NCI-H1417 treated with DMSO at 0.1 percent for 48 hours (cell line): ENCODE measurements at regions not wholly inside any gene's neighbourhood (a gene's known extent, or its start where the extent isn't known, plus 50 kb on each side); places are given as distances from the start of the nearest gene placed in this dataset.
"Not testable (repeated sequence)": the region's sequence is repeated elsewhere in the genome, so short reads cannot be mapped to it uniquely, and the experiment has no call there.

Experiments used
- DNase-seq: peaks from one replicate; lab custom pipeline; 2025; lab: John Stamatoyannopoulos, UW

DNA sequence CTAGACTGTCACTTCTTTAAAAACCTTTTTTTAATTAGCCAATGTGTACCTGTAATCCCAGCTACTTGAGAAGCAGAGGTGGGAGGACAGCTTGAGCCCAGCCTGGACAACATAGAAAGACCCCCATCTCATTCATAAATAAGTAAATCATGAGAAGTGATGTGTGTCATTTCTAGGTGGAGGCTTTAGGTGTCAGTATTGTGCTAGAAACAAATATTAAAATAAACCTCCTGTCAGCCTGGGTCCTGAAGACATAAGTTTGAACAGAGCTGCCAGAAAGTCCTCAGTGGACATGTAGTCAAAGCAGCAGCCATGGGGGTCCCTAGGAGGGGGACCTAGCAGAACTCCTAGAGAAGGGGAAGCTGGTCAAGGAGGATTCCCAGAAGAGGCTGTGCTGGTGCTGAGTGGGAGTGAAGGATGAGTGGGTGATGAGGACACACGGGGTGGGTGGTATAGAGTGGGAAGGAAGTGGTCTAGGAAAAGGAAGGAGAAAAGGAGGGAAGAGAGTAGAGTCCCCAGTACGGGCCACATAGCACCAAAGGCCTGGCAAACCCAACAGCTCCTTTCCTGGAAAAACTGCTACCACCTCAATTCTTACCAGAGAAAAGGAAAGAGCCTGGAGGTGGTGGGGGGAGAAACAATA, 316.6 kb upstream of the NCKAP5 start:
- DNase-seq, result no peak

DNA sequence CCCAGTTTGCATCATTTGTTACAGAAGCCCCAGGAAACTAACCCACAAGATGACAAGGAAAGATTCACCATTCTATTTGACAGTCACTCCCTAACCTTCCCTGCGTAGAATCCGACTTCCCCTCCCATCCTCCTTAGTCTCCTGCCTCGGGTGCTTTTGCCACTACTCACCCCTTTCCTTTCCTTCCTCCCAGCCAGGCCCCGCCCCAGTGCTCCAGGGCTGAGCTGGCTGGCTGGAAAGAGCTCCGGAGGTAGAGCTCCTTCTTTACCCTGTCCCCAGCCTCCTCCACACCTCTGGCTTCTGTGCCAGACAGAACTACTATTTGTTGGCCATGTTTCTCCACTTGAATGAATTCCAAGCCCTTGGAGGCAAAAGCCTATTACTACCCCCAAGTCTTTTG, 317.6 kb upstream of the NCKAP5 start:
- no peak for DNase-seq

- no peak for DNase-seq
Observed at GRCh38 chr2:133886735-133887675, 318.7 kb upstream of the NCKAP5 start.

- DNase-seq, result no peak
Observed at GRCh38 chr2:133887676-133888040, 319.4 kb upstream of the NCKAP5 start.

GRCh38 chr2:133888107-133888506, 319.8 kb upstream of the NCKAP5 start:
- no peak for DNase-seq

DNA sequence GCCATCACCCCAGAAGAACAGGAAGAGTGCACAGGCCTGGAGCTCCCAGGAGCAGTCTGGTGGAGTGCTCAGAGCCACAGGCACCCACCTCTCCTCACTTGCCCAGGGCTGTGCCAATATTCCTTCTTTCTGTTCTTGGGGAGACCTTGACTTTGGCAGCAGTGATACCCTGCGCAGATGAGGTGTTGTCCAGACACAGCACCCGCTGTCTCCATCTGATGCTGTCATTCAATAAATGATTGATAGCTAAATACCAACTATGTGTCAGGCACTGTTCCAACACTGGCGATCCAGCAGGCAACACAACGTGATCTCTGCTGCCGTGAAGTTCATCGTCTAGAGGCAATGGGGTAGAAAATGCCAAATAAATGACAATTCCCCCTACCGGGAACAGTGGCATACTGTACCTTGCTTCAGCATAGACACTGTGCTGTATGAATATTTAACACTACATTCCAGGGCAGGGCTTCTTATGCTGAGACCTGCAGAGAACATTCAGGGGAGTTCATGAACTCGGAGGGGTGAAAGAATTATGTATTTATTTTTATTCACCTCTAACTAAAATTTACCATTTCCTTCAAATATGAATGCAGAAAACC, 320.5 kb upstream of the NCKAP5 start:
- DNase-seq, result no peak

GRCh38 chr2:133892352-133892913, 324.2 kb upstream of the NCKAP5 start:
- no peak for DNase-seq

DNA sequence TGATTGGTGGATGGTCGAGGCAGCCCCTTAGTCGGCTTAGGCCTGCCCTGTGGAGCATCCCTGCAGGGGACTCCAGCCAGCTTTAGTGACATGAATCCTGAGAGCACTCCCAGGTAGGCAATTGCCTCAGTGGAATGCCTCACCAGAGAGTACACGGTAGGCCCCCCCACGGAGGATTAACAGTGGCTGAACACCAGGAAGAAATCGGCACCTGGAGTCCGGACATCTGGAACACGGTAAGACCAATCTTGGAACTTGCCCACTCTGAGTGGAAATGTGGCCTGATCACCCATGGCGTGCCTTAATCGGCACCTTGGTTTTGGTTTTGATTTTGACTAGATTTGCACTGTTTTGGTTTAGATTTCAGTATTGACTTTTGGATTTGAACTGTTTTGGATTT, 326.2 kb upstream of the NCKAP5 start:
- no peak for DNase-seq

DNA sequence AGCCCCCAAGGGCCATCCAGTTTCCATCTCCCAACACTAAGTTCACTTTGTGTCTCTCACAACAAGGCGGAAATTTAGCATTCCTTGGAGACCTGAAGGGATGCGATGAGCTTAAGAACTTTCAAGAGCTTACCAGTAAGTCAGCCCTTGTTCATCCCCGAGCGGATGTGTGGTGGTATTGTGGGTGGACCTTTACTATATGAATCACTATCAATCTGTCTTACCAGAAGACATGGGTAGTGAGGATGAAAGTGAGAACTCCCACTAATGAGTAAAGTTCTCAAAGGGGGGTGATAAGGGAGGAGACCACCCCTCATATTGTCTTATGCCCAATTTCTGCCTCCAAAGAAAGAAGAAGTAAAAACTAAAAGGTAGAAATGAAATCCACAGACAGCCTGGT, 329.6 kb upstream of the NCKAP5 start:
- not testable (repeated sequence) for DNase-seq

DNA sequence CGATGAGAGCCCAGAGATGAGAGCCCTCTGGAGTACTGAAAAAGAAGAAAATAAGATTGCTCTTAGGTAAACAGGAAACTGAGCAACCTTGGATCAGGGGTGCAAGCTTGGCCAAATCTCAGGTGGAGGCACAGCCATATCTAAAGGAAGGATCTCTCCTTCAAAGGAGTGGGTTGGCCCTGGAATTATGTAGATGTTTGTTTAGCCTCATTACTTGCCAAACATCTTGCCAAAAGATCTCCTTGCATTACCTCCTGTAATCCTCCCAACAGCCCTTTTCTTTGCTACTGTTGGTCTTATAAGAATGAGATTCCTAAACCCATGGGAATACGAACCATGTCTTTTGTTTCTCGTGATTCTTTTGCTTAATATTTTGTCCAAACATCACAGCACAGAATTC, 332.6 kb upstream of the NCKAP5 start:
- DNase-seq, result no peak

- DNase-seq, result no peak
Observed at GRCh38 chr2:133906396-133906795, 338.1 kb upstream of the NCKAP5 start.

- no peak for DNase-seq
Observed at GRCh38 chr2:133906926-133907325, 338.7 kb upstream of the NCKAP5 start.

DNA sequence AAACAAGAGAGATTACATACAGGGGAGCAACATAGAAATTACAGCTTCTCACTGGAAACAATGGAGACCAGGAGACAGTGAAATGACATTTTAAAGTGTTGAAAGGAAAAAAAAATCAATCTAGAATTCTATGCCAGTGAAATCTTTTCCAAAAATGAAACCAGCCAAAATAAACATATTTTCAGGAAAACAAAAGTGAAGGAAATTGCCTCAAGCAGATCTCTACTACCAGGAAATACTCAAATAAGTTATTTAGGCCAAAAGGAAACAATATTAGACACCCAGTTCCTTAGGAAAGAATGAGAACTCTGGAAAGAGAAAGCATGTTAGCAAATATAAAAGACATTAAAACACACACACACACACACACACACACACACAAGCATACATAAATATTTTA, 339.9 kb upstream of the NCKAP5 start:
- DNase-seq, result no peak

GRCh38 chr2:133918141-133918540, 335.7 kb upstream of the MGAT5 start:
- DNase-seq, result no peak

GRCh38 chr2:133919285-133919684, 334.6 kb upstream of the MGAT5 start:
- no peak for DNase-seq

GRCh38 chr2:133927894-133928293, 326.0 kb upstream of the MGAT5 start:
- DNase-seq, result no peak

DNA sequence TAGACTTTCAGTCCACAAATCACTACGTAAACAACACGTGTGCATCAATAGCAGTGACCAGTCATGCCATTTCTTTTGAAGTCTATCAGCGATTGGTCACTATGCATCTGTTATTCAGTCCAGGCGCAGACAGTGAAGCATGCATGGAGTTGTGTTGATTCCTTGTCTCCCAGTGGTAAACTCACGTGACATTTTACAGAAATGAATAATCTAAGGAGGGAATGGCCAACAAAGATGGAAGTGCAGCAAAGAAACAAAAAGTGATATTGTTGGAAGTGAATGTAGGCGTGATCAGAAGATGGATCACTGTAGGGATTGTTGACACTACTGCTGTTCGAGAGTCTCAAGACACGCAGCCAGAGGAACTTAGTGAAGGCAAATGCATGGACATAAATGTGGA, 317.8 kb upstream of the MGAT5 start:
- DNase-seq, result no peak

GRCh38 chr2:133936601-133937000, 317.3 kb upstream of the MGAT5 start:
- DNase-seq, result no peak

- DNase-seq, result no peak
Observed at GRCh38 chr2:133937669-133938068, 316.2 kb upstream of the MGAT5 start.

- DNase-seq, result no peak
Observed at GRCh38 chr2:133940134-133940533, 313.7 kb upstream of the MGAT5 start.

GRCh38 chr2:133941666-133942065, 312.2 kb upstream of the MGAT5 start:
- DNase-seq, result no peak

- no peak for DNase-seq
Observed at GRCh38 chr2:133942398-133942797, 311.5 kb upstream of the MGAT5 start.

DNA sequence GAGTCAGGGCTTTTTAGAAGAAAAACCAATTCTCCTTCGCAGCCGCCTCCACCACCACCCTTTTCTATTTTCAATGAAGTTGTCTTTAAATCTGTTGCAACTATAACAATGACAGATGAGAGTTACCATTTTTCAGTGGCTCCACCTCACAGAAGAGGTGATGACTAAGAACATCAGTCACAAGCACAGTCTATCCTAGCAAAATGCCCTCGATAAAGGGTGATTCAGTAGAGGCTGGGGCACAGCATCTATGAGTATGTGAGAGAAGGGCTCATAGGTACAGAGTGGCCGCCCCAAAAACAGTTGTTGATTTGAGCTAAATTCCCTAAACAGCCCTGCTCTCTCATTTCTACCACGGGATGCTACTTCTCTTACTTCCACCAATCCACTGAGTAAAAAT, 310.8 kb upstream of the MGAT5 start:
- no peak for DNase-seq
